NCI-H1930 (cell line): ENCODE measurements at regions not wholly inside any gene's neighbourhood (a gene's known extent, or its start where the extent isn't known, plus 50 kb on each side); places are given as distances from the start of the nearest gene placed in this dataset.

ENCODE experiments used
- DNase-seq, 2 experiments: peaks; one replicate each; lab custom pipeline; 2025; lab: John Stamatoyannopoulos, UW

GRCh38 chr2:163369111-163369510 is 366.7 kb downstream of the FIGN start:
- DNase-seq: no peak

GRCh38 chr2:163368655-163369054 is 367.2 kb downstream of the FIGN start:
- DNase-seq: no peak

GRCh38 chr2:163367825-163368582 is 367.8 kb downstream of the FIGN start:
- no peak for DNase-seq

GRCh38 chr2:163364736-163365135 is 371.1 kb downstream of the FIGN start:
- no peak for DNase-seq

- DNase-seq: no peak
These were observed 382.3 kb downstream of the FIGN start for GRCh38 chr2:163353551-163353950.

GRCh38 chr2:163351966-163352365 is 383.8 kb downstream of the FIGN start:
- DNase-seq: no peak

GRCh38 chr2:163351143-163351542 is 384.7 kb downstream of the FIGN start:
- DNase-seq: no peak

GRCh38 chr2:163348857-163349380 is 386.9 kb downstream of the FIGN start:
- no peak for DNase-seq

GRCh38 chr2:163347982-163348856 is 387.6 kb downstream of the FIGN start:
- no peak for DNase-seq

- DNase-seq: peak in 1 of 2 experiments; percentile 30
These were observed 389.8 kb downstream of the FIGN start for GRCh38 chr2:163345795-163346573.

GRCh38 chr2:163343316-163343715 is 392.5 kb downstream of the FIGN start:
- no peak for DNase-seq

- no peak for DNase-seq
These were observed 394.4 kb downstream of the FIGN start for GRCh38 chr2:163341426-163341825.

GRCh38 chr2:163338270-163338669 is 397.5 kb downstream of the FIGN start:
- DNase-seq: no peak

GRCh38 chr2:163324677-163325076 is 411.1 kb downstream of the FIGN start:
- DNase-seq: peak; percentile 96 to 97

GRCh38 chr2:163319006-163319405 is 416.8 kb downstream of the FIGN start:
- DNase-seq: no peak

GRCh38 chr2:163314712-163315111 is 421.1 kb downstream of the FIGN start:
- DNase-seq: no peak

GRCh38 chr2:163312713-163313112 is 423.1 kb downstream of the FIGN start:
- no peak for DNase-seq

- no peak for DNase-seq
These were observed 429.2 kb downstream of the FIGN start for GRCh38 chr2:163306647-163307046.

- DNase-seq: no peak
These were observed 433.7 kb downstream of the FIGN start for GRCh38 chr2:163302141-163302540.

- DNase-seq: no peak
These were observed 444.0 kb downstream of the FIGN start for GRCh38 chr2:163291790-163292189.

- DNase-seq: no peak
These were observed 443.1 kb upstream of the KCNH7 start for GRCh38 chr2:163281717-163282116.

GRCh38 chr2:163269374-163270021 is 430.9 kb upstream of the KCNH7 start:
- DNase-seq: no peak
